Skin of body (tissue), 1 donor: ENCODE measurements at regions not wholly inside any gene's neighbourhood (a gene's known extent, or its start where the extent isn't known, plus 50 kb on each side); places are given as distances from the start of the nearest gene placed in this dataset.

Experiments
- DNase-seq: peaks from one replicate; lab custom pipeline; 2025; lab: John Stamatoyannopoulos, UW

DNA sequence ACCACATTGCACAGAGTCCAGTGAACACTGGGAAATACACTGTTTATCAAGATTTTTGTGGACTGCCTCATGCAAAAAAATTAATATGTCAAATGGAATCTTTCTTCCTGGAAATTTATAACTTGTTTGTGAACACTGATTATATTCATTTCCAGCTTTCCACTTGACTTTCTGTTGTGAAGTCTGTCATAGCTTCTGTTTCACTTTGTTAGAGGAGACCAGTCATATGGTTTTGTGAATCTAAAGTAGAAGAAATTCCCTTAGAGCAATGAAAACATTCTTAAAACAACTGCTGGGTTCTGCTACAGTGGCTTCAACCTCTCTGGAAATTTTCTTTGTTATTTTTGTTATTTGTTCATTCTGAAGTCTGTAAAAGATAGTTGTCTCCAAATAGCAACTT is 349.5 kb upstream of the NFE2L3 start:
- no peak for DNase-seq

DNA sequence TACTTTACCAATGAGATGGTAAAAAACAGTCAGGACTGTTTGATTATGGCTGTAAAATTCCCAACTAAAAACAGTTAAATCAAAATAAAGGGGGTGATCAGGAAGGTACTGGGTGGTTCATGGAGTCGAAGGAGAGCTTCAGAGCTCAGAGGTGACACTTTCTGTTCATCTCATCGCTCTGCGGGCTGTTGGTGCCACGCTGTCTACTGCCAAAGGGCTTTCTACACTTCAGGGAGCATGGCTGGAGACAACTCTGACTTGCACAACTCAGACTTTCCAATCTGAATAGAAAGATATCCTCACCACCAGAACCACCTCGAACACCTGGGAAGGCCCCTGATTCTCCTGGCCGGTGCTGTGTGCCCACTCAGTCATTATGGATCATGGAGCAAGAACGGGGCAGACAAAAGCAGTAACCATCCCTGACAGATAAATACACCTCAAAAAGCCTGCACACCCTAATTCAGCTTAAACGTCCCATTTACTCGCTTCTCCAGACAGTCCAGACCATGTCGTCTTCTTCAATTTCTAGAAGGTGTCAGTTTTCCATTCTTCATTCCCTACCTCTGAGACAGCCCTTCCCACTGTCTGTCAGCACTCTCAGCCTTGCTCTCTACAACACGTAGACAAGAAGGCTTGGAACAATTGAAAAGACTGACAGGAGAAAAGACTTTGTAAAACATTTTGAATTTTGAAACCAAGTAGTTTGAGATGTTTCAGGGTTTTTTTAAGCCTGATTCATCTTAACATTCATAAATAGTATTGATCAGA is 348.7 kb upstream of the NFE2L3 start:
- DNase-seq = no peak

DNA sequence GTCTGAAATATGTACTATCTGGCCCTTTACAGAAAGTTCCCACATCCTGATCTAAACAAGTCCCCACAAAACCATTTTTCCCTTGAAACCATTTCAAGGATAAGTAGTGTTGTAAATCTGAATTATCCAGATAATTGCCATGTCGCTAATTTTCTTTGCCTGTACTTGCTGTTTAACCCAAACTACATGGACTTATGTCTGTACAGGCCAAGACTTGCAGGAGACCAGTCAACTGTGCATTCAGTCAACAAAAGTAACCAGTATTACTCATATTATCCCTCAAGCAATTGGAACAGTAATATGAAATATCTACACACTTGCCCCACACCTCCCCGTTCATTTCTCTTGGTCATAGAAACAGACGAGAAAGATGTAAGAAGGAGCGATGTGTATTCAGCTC is 347.8 kb upstream of the NFE2L3 start:
- DNase-seq = no peak

DNA sequence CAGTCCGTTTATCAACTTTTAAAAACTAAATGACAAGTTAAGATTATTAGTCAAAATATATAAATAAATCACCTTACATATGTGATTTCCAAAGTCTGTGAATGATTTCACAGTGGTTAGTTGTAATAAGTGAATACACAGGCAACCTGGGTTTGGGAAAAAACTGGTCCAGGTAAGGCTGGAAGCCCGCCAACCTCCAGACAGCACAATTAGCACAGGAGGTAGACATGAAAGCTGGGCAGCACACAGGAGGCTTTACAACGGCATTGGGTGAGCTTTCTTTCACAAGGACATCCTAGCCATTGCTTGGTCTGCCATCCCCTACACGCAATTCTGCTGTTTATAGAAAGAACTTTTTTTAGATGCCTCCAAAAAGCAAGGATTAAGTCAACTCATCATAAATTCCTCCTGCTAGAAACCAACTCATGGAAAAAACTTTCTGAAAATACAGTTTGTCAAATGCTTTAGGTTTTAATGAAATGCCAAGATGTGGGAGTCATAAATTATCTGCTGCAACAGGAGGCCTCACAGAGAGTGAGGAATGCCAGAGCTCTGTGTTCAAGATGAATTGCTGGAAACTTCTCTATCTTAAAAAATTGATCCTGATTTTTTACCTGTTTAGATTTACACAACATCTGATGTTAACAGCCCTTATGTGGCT is 346.8 kb upstream of the NFE2L3 start:
- DNase-seq = no peak

DNA sequence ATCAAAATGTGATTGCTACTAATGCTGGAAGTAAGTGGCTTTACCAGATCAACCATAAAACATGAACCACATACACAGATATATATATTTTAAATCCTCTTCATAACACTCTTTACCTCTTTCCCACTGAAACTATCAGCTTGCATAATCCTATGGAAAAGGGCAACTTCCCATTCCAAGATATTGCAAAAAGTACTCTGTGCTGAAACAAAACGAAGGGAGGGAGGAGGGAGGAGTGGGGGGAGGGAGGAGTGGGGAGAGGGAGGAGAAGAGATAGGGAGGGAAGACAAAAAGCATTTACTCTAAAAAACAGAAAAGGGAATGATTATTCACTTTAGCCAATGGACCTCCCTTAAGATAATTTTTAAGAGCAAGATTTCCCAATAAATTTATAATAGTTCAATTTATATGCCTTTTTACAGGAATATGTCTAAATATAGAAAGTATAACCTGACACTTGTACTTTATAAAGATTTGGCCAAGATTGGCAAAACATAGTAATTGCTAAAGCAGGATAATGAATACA is 344.8 kb upstream of the NFE2L3 start:
- DNase-seq = no peak

DNA sequence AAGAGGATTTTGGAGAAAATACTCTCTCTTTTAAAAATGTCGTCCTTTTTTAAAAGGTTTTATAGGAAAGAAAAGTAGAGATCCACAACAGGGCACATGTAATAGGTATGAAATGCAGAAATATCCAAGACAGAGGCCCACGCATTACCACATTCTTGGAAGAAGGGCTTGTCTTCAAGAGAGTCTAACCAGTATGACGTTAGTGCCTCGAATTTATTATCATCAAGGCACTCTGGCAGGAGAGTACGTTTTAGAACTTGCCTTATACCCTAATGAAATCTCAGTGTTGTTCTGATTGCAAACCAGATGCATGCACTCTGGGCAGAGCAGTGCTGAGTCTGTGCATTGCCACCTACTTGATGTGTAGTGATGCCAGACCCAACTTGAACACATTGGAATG is 342.6 kb upstream of the NFE2L3 start:
- DNase-seq = no peak

DNA sequence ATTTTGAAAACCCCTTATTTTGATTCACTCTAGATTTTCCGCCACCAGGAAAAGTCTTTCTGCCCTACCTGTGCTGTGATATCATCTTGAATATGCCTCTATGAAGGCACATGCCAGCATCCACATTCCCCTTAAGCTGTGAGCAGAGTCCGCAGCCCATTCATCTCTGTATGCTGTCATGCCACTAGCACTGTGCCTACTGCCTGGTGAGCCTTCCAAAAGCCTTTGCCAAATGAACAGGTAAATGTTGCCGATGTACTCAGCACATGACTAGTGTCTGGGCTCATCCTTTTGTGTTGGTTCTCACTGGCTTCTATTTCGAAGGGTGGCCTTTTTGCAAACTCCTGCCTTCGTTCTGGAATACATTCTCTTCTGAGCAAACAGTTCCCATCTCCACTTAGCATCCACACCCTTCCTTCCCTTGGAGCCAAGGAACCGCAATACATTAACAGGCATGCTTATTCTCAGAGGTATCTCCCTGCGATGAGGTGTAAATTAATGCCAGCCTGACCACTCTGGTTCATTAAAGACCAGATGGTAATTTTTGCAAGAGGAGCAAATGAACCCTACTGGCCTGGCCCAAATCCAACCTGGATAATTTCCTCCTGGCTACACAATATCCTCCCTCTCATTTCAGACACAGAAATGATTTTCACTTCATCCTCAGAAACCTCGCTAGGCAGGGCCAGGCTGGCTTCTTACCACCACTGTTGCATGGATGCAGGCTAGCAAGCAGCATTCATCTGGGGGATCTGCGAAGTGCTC is 339.7 kb upstream of the NFE2L3 start:
- DNase-seq = no peak

DNA sequence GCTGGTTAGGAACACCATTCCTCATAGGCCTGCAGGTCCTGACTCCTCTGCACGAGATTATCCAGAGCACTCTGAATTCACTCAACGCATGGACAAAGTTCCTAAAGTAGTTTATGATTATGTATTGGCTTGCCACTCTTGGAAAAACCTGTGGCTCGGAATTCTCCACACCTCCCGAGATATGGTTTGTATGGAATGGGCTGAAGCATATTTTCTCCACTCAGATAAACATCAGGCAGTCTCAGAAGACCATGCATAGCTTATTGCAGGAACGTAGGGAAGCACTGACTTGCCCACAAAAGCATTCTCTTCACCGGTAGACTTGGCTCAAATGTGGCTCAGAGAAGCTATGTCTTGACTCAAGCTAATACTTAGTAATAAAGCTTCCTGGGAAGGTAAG is 338.6 kb upstream of the NFE2L3 start:
- DNase-seq = no peak

DNA sequence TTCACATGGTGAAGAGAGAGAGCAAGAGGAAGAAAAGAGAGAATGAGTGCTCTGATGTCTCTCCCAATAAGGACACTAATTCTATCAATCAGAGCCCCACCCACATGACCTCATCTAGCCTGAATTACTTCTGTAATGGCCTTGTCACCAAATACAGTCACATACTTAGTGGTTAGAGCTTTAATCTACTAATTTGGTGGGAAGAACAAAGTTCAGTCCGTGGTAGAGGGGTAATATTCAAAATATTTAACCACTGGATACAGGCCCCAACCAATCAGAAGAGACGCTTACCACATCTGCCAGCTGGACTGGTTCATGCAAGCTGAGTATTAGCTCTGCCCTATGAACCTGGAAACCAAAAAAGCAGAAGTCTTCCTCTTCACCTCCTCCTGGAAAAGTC is 336.3 kb upstream of the NFE2L3 start:
- no peak for DNase-seq

DNA sequence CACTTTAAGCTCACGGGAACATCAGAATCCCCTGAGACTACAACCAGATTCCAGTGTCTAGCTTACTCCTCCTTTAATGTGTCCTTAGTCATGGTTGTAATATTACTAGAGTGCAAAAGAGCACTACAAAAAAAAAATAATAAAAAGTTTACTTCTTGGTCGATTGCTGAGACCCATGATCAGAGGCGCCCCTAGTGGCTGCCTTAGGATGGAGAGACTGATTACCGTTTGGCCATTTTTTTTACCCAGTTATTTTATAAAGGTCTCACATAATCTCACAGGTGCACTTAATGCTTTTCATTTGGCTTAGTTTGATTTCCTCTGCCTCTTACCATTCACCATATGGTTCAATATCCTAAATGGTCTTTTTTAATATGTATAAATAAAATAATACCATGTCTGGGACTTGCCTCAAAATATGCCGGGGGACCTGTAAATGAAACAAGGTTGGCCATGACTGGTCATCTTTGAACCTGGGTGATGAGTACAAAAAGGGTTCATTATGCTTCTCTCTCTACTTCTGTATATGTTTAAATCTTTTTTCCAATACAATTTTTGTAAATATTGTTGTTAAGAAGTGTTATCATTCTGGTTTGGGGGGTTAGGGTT is 331.5 kb upstream of the NFE2L3 start:
- no peak for DNase-seq

DNA sequence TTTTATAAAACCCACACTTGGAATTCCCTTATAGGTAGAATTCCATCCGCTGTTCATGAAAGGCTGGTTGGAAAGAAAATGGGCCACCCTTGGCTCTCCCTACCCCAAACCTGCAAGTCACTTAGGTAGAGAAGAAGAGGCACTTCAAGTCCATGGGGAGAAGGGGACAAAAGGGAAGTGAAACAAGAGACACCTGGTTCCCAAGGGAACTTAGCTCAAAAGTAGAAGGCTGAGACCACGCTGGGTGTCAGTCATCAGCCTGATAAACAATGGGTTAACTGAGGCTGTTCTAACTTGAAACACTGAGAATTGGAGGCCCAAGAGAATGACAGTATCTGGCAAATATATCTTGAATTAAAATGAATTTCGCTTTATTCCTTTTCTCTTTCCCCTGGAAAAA is 330.8 kb upstream of the NFE2L3 start:
- no peak for DNase-seq

DNA sequence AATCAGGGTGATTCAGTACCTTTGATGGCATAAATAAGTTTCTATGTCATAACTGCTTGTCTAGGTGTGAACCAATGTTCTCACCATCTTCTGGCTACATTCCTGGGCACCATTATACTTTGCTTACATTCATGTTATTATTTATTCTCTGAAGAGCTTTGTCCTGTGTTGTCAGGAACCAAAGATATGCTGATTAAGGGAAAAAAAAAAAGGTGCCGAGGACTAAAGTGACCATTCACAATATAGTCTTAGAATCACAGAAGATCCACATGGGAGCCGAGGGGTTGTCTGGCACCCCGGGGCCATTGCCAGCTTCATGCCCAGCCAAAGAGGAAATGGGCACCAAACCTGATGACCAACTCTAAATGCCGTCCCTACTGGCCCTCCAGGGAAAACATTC is 329.2 kb upstream of the NFE2L3 start:
- DNase-seq = no peak

DNA sequence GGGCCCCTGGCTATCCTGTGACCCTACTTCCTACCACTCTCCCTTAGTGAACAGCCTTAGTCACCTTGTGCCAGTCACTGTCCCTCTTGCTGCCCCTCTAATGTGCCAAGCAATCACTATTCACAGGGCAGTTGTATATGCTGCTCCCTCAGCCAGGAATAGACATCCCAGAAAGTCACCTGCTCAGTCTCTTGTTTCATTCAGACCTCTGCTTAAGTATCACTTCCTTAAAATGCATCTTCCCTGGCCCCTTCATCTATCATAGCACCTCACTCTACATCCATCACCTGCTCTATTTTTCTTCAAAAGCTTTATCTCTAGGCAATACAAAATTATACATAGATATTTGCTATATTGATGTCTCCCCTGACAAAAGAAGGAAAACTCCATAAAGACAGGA is 328.4 kb upstream of the NFE2L3 start:
- no peak for DNase-seq

DNA sequence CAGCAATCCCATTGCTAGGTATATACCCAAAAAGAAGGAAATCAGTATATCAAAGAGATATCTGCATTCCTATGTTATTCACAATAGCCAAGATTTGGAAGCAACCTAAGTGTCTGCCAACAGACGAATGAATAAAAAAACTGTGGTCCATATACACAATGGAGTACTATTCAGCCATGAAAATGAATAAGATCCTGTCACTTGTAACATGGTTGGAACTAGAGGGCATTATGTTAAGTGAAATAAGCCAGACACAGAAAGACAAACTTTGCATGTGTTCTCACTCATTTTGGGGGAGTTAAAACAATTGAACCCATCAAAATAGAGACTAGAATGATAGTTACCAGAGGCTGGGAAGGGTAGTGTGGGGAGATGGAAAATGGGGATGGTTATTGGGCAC is 323.5 kb upstream of the NFE2L3 start:
- DNase-seq = no peak

DNA sequence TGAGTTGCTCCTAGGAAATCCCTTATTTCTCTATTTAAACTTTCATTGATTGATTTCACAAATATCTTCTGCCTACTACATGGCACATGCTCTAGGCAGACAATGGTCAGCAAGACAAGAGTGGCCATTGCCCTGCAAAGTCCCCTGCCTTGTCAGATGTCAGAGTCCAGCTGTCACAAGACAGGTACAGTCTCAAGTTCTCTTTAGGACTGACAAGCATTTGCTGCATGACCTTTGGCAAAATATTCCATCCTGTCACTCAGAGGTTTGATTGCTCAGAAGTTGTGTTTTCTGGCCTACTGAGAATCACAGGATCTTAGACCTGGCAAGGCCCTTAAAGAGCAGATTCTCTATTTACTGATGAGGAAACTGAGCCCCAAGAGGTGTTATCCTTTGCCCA is 322.3 kb upstream of the NFE2L3 start:
- no peak for DNase-seq

DNA sequence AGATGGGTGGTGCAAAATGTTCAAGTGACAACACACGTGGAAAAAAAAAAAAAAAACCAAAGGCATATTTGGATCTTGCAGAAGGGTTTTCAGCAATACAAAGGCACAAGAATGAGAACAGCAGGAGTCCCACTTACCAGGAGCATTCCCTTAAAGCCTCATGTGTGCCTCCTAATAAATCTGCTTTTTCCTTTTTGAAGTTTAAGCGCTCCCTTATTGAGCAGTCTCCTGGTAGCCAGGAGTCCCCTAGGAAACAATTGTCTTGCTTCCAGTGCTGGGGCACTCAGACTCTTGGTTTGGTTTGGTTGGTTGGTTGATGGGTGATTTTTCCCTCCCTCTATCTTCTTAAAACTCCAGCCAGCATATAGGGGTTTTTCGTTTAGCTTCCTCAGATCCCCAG is 321.8 kb upstream of the NFE2L3 start:
- no peak for DNase-seq

DNA sequence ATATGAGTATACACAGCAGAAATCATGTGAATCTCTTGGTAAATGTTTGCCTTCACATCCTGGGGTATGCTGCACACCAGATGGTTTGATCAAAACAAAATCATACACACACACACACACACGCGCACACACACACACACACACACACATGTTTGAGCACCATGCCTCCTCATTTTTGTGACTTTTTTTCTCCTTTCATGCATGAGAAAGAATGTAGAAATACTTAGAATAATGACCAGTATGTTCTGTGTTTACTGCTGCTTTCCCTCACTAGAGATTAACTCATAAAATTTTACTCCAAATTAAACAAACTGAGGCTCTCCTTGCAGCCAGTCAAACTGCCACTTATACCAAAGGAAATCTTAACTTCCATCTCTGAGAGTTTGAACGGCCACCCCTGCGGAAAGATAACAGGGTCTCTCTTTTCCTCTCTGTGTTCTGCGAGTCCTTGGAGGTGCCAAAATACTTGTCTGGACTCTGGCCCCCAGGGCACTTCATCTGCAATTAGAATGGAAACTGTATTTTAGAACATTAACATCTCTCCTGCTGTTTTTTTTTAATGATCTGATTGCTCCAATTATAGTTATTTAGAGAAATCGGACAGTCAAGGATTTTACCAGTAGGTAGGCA is 320.8 kb upstream of the NFE2L3 start:
- DNase-seq = no peak

DNA sequence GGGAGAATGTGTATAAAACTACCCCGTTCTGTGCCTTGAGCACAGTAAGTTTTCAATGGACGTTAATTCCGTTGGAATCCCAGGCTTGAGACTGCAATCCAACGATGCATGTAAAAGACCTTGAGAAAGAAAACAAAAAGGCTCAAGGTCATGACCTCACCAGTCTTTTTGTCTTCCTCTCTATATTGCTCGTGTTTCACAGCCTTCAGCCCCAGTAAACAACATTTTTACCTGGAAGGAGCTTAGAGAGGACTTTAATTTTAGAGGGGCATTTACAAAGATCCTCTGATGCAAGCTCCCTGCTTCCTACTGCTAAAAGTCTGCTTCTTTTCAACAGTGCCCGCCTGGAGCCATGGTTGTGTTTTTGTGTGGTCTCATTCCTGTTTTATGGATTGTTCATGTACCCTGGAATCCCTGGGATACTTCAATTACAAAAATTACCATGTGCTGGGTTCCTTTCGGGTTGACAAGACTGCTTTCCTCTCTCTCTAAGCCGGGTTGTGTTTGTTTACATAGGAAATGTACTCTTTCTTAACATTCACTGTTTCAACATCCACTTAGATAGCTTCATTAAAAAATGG is 320.1 kb upstream of the NFE2L3 start:
- no peak for DNase-seq

DNA sequence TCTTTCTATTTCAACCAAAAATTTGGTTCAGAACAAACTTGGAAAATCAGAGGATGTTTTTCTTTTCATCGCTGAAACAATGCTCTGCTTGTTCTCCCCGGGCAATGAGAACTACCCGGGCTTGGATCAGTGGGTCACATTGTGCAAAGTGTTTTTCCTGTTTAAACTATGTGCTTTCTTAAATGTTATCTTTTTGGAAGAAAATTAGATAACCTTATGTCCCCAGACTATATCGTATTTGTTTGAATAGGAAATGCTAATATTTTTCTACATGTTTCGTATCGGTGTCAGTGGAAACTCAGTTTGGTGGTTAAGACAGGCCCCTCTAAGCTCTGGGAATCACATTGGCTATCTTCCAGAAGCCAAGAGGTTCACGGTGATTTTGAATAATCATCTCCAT is 319.5 kb upstream of the NFE2L3 start:
- no peak for DNase-seq

DNA sequence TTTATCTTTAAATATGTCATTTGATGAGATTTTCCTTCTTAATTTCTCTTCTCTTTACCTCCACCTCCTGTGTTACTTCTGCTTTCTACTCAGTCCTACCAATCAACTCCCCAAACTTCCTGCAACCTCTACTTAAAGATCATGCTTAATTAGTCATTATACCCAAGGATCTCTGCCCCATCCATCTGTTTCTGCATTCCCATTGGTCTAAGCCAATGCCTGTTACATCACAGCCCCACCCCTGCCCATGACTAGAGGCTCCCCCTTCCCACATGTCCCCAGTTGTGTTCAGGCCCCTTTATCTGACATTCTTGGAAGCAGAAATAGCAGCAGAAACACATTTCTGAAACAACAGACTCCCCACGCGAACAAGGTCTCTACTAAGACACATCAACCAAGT is 319.1 kb upstream of the NFE2L3 start:
- no peak for DNase-seq

DNA sequence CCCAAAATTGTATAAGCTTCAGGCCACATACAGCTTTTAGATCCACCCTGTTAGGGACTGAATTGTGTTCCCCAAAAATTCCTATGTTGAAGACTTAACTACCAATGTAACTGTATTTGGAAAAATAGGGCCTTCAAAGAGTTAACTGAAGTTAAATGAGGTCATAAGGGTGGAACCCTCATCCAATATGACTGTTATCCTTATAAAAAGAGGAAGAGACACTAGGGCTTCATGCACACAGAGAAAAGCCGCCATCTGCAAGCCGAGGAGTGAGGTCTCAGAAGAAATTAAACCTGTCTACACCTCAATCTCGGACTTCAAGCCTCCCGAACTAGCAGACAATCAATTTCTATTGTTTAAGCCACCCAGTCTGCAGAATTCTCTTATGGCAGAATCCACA is 317.9 kb upstream of the NFE2L3 start:
- no peak for DNase-seq
